MG63 (cell line): ENCODE measurements at regions not wholly inside any gene's neighbourhood (a gene's known extent, or its start where the extent isn't known, plus 50 kb on each side); places are given as distances from the start of the nearest gene placed in this dataset.

Source experiments
- DNase-seq: peaks from one replicate; pipeline ENCODE4 v3.0.0-alpha.2; 2020
- H3K27me3 ChIP-seq: fragments of 250-450 bp; sonication (Bioruptor Pico); 2 replicates; pipeline ENCODE4 v1.5.1; 2020; ENCODE audit warnings: mild to moderate bottlenecking, moderate library complexity
- H3K36me3 ChIP-seq: fragments of 250-450 bp; sonication (Bioruptor Pico); 2 replicates; pipeline ENCODE4 v1.5.1; 2020; ENCODE audit warnings: mild to moderate bottlenecking, moderate library complexity
- H3K4me3 ChIP-seq: fragments of 250-450 bp; sonication (Bioruptor Pico); 2 replicates; pipeline ENCODE4 v1.5.1; 2020; ENCODE audit warnings: mild to moderate bottlenecking, moderate library complexity
- H3K9me3 ChIP-seq: fragments of 250-450 bp; sonication (Bioruptor Pico); 2 replicates; pipeline ENCODE4 v1.5.1; 2020; ENCODE audit warnings: mild to moderate bottlenecking, moderate library complexity

DNA sequence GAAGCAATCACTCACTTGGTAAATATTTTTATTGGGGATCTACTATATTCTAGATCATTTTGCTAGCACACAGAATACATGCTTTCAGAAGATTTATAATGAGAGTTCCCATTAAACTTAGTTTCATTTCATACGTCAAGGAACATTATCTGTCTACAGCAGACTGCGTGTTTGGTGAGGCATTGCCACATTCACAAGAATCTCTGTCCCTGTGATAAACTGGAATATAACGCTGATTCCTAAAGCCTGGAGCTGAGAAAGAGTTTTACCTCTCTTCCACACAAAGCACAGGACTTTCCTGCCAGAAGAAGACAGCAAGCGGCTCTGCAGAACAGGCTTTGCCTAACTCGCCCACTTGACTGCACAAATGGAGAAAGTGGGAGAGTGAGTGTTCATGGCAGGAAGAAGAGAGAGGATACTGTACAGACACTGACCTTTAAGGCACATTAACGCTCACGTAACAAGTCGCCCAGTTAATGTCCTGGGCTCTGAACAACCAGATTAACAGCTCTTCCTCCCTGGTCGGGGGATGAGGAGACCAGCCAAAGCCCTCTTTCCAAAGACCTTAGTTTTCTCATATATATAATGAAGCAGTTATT lies 356.2 kb downstream of the GPD2 start:
- Histone ChIP-seq H3K4me3 (no peak overlapping the region), H3K36me3 (no peaks in the 10 kb centered on the region), H3K9me3 (no peaks in the 10 kb centered on the region), H3K27me3 (no peaks in the 10 kb centered on the region)
- DNase-seq, result no peak

DNA sequence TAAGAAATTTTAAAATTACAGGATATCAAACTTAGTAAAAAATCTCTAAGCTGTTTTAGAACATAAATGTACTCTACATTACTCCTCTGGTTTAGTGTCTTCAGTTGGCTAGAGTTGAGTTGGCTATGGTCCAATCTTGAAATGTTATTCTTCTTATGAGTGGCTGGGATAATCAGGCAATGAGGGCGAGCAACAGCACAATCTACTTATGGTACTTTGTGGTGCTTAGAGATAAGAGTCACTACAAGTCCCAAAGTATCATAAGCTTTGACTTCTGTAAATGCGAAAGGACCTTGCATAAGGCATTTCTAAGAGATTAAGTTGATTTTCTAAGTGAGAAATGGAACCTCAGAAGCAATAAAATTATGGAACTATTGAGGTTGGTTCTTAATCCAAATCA lies 361.7 kb downstream of the GPD2 start:
- H3K9me3 ChIP-seq, result no peaks in the 10 kb centered on the region
- H3K27me3 ChIP-seq, result no peaks in the 10 kb centered on the region
- no peak for DNase-seq

DNA sequence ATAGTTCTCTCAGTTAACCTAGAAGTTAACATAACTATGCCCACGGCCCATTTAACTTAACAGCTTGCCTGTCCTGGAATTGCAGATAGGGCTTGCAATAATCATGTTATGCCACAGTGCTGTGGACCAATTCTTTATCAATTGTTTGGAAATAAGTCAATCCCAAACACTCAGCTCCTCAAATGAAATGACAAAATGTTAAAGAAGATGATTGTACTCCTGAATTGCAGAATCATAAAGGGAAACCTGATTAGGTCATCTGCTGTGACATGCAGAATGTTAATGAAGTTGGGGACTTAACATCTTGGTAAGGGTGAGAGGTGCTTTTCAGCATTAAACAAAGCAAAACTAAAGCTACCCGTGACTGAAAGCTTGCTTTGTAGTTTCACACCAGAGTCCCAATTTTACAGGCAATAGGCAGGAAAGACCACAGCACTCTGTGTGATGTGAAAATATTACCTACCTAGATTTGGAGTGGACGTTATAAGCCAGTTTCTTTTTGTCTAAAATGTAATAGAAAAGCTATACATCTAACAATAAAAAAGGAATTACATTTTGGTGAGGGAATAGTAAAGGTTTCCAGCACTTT lies 364.0 kb downstream of the GPD2 start:
- H3K27me3 ChIP-seq, result no peaks in the 10 kb centered on the region

More for the DNA sequence above, 361.7 kb downstream of the GPD2 start:
- Histone ChIP-seq H3K36me3 (no peaks in the 10 kb centered on the region), H3K4me3 (no peak overlapping the region)

DNA sequence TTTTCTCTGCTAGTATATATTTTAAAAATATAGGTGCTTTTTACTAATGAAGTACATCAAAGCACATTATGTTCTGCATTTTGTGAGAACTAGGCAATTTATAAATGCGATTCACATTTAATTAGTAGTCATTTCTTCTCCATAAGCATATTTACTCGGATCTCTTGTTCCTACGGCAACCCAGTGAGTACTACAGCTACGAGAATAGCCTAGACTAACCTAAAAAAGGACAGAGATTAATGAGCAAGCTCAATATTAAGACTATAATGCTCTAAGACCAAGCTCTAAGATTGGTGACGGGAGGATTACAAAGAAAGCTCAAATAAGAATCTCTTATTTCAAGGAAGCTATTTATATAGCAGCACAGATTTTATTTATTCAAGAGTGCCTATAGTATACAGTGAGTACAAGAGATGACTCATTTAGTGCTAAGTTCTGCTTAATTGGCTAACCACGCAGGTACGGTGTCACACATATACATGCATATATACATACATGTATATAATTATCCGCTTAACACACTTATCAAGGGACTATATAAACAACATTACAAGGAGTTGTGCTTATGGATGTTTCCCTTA lies 364.7 kb downstream of the GPD2 start:
- H3K36me3 ChIP-seq, result no peaks in the 10 kb centered on the region
- H3K9me3 ChIP-seq, result no peaks in the 10 kb centered on the region
- H3K27me3 ChIP-seq, result no peaks in the 10 kb centered on the region
- H3K4me3 ChIP-seq, result peak overlapping the region; percentile 38
- no peak for DNase-seq

More for the DNA sequence above, 364.0 kb downstream of the GPD2 start:
- no peaks in the 10 kb centered on the region for H3K9me3 ChIP-seq
- peak overlapping the region; percentile 38 for H3K4me3 ChIP-seq
- DNase-seq, result no peak
- no peaks in the 10 kb centered on the region for H3K36me3 ChIP-seq

DNA sequence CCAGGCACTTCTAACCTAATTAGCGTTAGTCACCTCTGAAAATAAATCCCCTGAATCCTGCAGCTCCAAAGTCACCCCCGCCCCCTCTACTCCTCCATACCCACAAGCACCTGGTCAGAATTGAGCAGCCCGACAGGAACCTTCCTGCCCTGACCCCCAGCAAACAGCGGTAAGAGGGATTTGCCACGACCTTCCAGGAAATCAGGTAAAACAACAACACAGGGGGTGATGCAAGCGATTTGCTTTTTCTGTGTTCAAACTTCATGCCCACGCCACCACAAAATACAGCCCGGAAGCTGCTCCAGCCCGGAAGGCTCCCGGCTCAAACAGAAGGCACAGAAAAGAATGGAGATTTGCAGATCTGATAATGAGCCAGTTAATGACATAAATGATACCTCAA lies 367.1 kb downstream of the GPD2 start:
- Histone ChIP-seq H3K4me3 (no peak overlapping the region), H3K27me3 (no peaks in the 10 kb centered on the region), H3K9me3 (no peaks in the 10 kb centered on the region), H3K36me3 (no peaks in the 10 kb centered on the region)
- DNase-seq, result no peak

DNA sequence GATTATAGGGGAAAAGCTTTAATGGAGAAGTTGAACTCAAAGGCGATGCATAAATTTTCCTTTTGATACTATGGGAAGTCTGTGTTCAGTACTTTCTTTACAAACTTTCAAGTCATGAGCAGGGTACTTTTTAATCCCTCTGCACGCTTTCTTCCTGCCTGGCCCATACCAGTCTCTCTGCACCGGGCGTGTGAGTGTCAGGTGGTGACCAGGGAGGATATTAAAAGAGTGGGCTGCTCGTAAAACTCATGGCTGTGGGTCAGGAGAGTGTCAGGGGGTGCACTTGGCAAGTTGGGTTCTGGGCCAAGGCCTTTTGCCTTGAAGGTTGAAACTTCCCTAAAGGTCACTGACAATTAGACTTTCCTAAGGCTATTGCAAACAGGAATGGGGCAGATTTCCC lies 367.8 kb downstream of the GPD2 start:
- no peaks in the 10 kb centered on the region for H3K27me3 ChIP-seq
- no peaks in the 10 kb centered on the region for H3K36me3 ChIP-seq
- H3K9me3 ChIP-seq, result no peaks in the 10 kb centered on the region
- no peak overlapping the region for H3K4me3 ChIP-seq
- no peak for DNase-seq

DNA sequence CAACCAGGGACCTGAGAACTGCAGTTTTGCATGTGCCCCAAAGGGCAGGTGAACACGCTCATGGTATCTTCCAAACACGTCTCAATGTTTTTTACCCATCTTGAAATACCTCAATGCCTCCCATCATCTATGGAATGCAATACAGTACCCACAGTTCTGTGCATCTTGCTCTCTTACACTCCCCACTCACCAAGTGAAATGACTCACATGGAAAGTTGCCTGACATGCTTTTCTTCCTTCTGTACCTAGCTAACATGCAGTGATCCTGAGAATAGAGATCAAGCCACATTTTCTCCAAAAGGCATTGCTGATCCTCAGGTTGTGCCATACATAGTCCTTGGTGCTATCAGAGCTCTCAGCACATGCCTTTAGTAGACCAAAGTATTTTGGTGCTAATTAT lies 373.9 kb downstream of the GPD2 start:
- Histone ChIP-seq H3K36me3 (no peaks in the 10 kb centered on the region), H3K27me3 (no peaks in the 10 kb centered on the region), H3K9me3 (no peaks in the 10 kb centered on the region), H3K4me3 (no peak overlapping the region)
- DNase-seq, result no peak

DNA sequence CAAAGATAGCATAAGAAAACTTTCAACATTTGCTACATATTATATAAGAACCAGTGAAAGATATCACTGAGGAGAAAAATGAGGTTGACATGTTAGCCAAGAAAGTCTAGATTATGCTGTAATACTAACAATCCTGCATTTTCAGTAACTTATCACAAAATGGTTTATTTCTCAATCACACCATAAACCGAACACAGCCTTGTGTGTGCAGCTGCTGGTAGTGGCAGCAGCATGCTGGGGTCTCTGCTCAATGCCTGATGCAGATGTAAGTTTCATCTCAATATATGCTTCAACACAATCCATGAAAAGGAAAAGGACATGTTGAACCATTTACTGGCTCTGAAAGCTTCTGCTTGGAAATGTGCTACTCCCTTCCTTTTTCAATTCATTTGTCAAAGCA lies 376.3 kb downstream of the GPD2 start:
- Histone ChIP-seq H3K9me3 (no peaks in the 10 kb centered on the region), H3K27me3 (no peaks in the 10 kb centered on the region), H3K4me3 (no peak overlapping the region), H3K36me3 (no peaks in the 10 kb centered on the region)
- DNase-seq, result no peak

DNA sequence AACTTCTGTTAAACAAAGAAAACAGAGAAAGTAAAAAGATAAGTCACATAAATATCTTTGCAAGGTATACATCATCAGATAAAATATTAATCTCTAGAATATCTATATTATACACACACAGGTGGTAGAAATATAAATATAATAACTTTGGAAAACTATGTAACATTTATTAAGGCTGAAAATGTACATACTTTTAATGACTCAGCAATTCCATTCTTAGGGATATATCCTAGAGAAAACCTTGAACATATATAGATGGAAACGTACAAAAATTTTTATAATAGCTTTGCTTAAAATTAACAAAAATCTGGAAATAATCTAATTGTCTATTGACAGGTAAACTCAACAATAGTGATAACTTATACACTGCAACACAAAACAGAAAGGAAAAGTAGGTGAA lies 381.3 kb downstream of the GPD2 start:
- no peaks in the 10 kb centered on the region for H3K36me3 ChIP-seq
- no peaks in the 10 kb centered on the region for H3K27me3 ChIP-seq
- no peaks in the 10 kb centered on the region for H3K9me3 ChIP-seq
- DNase-seq, result no peak
- H3K4me3 ChIP-seq, result no peak overlapping the region

DNA sequence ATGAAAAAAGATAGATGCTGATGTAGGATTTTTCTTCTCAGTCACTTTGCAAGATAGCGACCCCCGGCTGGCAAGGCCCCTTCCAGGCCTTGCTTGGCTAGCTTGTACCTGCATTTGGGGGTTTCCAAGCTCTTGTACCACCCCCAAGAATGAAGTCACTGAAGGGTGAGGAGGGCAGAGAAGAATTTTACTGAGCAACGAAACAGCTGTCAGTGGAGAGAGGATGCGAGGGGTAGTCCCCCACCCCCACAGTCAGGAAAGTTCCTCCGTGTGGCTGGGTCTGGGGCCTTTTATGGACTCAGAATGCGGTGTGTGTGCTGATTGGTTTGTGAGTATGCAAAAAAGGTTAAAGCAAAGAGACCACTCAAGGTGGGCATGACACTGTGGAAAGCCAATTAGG lies 382.0 kb downstream of the GPD2 start:
- no peak overlapping the region for H3K4me3 ChIP-seq
- H3K9me3 ChIP-seq, result no peaks in the 10 kb centered on the region
- no peak for DNase-seq
- no peaks in the 10 kb centered on the region for H3K36me3 ChIP-seq
- no peaks in the 10 kb centered on the region for H3K27me3 ChIP-seq

DNA sequence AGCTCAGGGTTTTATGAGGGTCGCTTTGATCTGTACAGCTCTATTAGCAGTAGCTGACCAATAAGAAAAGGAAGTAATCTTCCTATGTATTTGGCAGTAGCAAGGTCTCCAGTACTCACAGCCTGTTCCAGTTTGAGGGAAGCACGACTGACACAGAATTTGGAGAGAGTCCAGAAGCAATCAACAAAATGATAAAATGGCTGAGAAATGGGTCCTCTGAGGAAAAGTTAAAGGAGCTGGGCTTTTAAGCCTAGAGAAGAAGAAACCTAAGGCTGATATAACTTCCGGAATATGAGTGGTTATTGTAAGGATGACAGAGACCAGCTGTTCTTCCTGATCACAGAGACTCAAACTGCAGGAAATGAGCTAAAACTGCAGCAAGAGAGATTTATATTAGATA lies 382.8 kb downstream of the GPD2 start:
- no peaks in the 10 kb centered on the region for H3K9me3 ChIP-seq
- H3K4me3 ChIP-seq, result no peak overlapping the region
- no peaks in the 10 kb centered on the region for H3K36me3 ChIP-seq
- no peaks in the 10 kb centered on the region for H3K27me3 ChIP-seq
- no peak for DNase-seq

DNA sequence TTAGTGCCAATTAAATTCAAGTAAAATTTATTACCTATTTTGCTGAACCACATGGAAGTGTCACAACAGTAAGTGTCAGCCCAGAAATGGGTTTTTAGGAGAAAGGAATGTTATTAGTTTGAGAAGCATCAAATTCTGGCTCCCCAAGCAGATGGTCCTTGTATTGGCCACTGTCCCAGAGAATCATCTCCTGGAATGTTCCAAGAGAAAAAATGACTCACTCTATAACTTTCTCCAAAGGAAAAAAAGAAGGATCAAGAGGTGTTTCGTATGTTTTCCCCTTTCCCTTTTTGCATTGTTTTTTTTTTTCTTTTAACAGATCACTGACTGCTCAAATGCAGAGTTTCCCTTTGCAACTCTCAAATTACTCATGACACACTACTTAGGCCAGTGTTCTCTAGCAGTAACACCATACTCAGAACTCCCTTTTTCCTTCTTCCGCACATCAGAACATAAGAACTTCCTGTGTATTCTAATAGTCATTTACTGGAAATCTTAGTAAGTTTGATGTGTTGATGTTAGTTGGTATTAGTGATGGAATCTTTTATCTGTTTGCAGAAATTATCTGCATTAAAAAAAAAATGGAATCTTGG lies 390.3 kb downstream of the GPD2 start:
- Histone ChIP-seq H3K27me3 (no peaks in the 10 kb centered on the region), H3K9me3 (peaks cover 2% of the 10 kb centered on the region; the same call in 1 of the 2 replicates), H3K4me3 (no peak overlapping the region), H3K36me3 (no peaks in the 10 kb centered on the region)
- DNase-seq, result peak; percentile 30

DNA sequence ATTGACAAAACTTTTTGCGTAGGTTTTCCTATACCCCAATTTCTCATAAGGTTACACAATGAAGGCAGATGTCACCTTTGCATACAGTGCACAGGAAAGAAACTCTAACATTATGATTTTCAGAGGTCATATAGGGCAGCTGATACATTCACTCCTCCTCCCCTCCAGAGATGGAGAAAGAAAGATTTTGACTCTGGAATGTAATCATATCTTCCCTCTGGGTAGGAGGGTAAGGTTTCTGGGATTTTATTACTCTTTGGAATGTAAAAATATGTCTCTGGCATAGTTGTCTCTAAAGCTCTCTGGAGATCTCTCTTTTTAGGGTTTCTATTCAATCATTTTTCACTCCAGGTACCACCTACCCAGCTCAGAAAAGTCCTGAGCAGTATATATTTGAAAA lies 398.3 kb downstream of the GPD2 start:
- Histone ChIP-seq H3K27me3 (no peaks in the 10 kb centered on the region), H3K9me3 (no peaks in the 10 kb centered on the region; the same call in 1 of the 2 replicates), H3K4me3 (no peak overlapping the region), H3K36me3 (no peaks in the 10 kb centered on the region)
- DNase-seq, result no peak

DNA sequence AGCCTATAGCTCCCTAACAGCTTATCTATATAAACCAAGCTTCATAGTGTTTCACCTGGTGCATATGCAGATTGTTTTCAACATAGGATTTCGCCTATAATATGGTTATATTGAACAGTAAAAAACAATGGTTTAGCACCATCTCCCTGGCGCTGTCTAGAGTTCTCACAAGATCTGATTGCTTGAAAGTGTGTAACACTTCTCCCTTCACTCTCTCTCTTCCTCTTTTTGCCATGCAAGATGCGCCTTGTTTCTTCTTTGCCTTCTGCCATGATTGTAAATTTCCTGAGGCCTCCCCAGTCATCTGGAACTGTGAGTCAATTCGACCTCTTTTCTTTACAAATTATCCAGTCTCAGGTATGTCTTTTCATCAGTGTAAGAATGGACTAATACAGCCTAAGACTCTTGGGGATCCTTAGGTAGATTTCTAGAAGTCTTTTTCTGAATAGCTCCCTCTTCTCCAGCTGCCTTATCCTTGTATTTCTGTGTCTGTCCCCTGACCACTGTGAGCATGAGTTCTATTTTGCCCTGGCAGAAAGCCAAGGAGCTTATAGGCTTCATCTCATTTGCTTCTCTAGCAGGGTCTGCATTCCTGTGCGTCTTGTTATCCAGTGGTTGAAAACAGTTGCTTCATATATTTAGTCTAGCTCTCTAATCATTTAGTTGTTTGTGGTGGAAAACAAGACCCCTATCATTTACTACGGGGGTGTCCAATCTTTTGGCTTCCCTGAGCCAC lies 401.6 kb downstream of the GPD2 start:
- DNase-seq, result no peak
- H3K36me3 ChIP-seq, result no peaks in the 10 kb centered on the region
- no peaks in the 10 kb centered on the region; the same call in 1 of the 2 replicates for H3K9me3 ChIP-seq
- H3K4me3 ChIP-seq, result no peak overlapping the region
- no peaks in the 10 kb centered on the region for H3K27me3 ChIP-seq

DNA sequence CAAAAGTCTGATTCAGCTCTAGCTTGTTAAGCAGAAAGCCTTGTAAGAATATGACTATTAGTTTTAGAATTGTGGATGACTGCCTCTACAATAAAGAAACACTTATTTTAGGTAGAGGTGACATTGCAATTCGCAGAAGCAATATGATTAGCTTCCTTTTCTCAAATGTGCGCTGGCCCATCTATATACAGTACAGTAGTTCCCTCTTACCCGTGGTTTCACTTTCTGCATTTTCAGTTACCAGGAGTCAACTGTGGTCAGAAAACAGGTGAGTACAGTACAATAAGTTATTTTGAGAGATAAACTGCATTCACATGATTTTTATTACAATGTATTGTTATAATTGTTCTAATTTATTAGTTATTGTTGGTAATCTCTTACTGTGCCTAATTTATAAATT lies 405.1 kb downstream of the GPD2 start:
- DNase-seq, result no peak
- Histone ChIP-seq H3K36me3 (no peaks in the 10 kb centered on the region), H3K27me3 (no peaks in the 10 kb centered on the region), H3K4me3 (no peak overlapping the region), H3K9me3 (no peaks in the 10 kb centered on the region)

DNA sequence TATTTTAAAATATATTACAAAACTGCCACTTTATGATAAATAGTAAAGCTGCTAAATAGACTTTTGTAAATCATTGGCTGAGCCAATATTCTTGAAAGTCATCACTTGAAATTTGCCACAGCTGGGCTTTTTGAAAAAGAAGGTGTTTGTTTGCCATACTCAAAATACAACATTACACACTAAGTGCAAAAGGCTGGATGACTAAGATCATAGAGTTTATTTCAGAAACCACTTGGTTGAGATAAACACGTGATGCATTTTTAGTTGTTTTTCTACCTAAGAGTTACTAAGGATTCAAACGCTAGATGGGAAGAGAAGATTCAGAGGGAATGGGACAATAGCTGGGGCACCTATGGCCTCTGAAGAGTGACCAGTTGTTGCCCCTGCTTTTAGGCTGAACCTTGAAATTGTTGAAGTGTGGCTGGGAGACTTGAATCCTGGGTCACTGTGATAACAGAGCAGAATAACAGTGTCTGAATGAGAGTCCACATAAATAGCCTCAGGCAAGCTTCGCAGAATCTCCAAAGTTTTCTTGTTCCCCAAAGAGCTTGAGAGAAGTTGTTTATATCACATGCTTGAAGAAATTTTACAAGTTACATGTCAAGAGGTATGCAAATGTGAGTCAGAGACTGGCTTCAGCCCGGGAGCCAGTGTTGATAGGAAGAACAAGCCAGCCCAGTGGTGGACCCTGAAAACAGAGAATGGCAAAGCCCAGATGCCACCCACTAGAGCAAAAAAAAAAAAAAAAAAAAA lies 409.8 kb downstream of the GPD2 start:
- Histone ChIP-seq H3K36me3 (no peaks in the 10 kb centered on the region), H3K27me3 (no peaks in the 10 kb centered on the region), H3K9me3 (no peaks in the 10 kb centered on the region), H3K4me3 (no peak overlapping the region)
- DNase-seq, result no peak

DNA sequence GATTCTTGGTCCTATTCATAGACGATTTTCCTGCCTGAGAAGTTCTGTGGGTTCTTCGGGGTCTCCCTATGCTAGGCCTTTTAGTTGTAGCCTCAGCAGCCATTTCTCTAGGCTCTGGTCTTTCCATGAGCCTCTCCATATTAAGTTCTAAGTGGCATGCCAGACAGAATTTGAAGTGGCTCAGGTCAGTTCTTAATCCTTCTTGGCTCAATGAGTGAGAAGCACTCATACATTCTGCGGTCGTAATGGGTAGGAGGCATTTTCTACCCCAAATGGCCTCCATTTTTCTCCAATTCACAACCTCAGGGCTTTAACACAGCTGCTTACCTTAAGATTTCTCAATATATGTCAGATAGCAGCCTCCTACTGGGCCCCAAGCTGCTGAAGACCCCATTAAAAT lies 405.3 kb upstream of the GALNT5 start:
- Histone ChIP-seq H3K9me3 (no peaks in the 10 kb centered on the region), H3K36me3 (no peaks in the 10 kb centered on the region), H3K4me3 (no peak overlapping the region), H3K27me3 (no peaks in the 10 kb centered on the region)
- no peak for DNase-seq
